ENCODE measurements at regions not wholly inside any gene's neighbourhood (a gene's known extent, or its start where the extent isn't known, plus 50 kb on each side); places are given as distances from the start of the nearest gene placed in this dataset.

- RAD21 ChIA-PET (ENCODE audit: unreplicated experiment), result no interaction called here
- TF ChIP-seq RCOR1 (conservative IDR thresholded peaks at IDR 0.05; ENCODE audit: low read depth, low read length) (no peak), HDAC6 (IDR thresholded peaks at IDR 0.05; ENCODE audit: unreplicated experiment) (no peak)
- TF ChIP-seq, protein P1, sequence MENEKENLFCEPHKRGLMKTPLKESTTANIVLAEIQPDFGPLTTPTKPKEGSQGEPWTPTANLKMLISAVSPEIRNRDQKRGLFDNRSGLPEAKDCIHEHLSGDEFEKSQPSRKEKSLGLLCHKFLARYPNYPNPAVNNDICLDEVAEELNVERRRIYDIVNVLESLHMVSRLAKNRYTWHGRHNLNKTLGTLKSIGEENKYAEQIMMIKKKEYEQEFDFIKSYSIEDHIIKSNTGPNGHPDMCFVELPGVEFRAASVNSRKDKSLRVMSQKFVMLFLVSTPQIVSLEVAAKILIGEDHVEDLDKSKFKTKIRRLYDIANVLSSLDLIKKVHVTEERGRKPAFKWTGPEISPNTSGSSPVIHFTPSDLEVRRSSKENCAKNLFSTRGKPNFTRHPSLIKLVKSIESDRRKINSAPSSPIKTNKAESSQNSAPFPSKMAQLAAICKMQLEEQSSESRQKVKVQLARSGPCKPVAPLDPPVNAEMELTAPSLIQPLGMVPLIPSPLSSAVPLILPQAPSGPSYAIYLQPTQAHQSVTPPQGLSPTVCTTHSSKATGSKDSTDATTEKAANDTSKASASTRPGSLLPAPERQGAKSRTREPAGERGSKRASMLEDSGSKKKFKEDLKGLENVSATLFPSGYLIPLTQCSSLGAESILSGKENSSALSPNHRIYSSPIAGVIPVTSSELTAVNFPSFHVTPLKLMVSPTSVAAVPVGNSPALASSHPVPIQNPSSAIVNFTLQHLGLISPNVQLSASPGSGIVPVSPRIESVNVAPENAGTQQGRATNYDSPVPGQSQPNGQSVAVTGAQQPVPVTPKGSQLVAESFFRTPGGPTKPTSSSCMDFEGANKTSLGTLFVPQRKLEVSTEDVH (IDR thresholded peaks at IDR 0.05; ENCODE audit: low read depth, partially characterized antibody), result no peak
- TF ChIP-seq, protein P2, sequence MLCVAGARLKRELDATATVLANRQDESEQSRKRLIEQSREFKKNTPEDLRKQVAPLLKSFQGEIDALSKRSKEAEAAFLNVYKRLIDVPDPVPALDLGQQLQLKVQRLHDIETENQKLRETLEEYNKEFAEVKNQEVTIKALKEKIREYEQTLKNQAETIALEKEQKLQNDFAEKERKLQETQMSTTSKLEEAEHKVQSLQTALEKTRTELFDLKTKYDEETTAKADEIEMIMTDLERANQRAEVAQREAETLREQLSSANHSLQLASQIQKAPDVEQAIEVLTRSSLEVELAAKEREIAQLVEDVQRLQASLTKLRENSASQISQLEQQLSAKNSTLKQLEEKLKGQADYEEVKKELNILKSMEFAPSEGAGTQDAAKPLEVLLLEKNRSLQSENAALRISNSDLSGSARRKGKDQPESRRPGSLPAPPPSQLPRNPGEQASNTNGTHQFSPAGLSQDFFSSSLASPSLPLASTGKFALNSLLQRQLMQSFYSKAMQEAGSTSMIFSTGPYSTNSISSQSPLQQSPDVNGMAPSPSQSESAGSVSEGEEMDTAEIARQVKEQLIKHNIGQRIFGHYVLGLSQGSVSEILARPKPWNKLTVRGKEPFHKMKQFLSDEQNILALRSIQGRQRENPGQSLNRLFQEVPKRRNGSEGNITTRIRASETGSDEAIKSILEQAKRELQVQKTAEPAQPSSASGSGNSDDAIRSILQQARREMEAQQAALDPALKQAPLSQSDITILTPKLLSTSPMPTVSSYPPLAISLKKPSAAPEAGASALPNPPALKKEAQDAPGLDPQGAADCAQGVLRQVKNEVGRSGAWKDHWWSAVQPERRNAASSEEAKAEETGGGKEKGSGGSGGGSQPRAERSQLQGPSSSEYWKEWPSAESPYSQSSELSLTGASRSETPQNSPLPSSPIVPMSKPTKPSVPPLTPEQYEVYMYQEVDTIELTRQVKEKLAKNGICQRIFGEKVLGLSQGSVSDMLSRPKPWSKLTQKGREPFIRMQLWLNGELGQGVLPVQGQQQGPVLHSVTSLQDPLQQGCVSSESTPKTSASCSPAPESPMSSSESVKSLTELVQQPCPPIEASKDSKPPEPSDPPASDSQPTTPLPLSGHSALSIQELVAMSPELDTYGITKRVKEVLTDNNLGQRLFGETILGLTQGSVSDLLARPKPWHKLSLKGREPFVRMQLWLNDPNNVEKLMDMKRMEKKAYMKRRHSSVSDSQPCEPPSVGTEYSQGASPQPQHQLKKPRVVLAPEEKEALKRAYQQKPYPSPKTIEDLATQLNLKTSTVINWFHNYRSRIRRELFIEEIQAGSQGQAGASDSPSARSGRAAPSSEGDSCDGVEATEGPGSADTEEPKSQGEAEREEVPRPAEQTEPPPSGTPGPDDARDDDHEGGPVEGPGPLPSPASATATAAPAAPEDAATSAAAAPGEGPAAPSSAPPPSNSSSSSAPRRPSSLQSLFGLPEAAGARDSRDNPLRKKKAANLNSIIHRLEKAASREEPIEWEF (IDR thresholded peaks at IDR 0.05; ENCODE audit: insufficient replicate concordance, low read depth, low read length), result no peak
These were observed 294.3 kb upstream of the IRX1 start for GRCh38 chr5:3301306-3301705.

More at GRCh38 chr5:3301306-3301705, 294.3 kb upstream of the IRX1 start:
- in situ Hi-C loops (cut with MboI) (no loop called here), intact Hi-C loops (cut with micrococcal nuclease; ENCODE audit: unreplicated experiment) (no loop called here)
- ATAC-seq (no peak), FAIRE-seq (no peak), DNase-seq (ENCODE audit: low read depth, low spot score) (no peak)
- Histone ChIP-seq H3K9me3 (replicated peaks; ENCODE audit: control insufficient read depth, insufficient read depth, low read length) (no peaks in the 10 kb centered on the region; the same call in 2 of the 3 replicates), H3K9ac (ENCODE audit: control insufficient read depth, insufficient read depth, low read length) (no peak overlapping the region), H3K4me2 (ENCODE audit: control insufficient read depth, insufficient read depth) (no peak overlapping the region), H3K4me3 (no peak overlapping the region), H3K79me2 (ENCODE audit: control insufficient read depth, insufficient read depth, low read length) (no peaks in the 10 kb centered on the region), H3K4me1 (ENCODE audit: control insufficient read depth, insufficient read depth, low read length) (no peaks in the 10 kb centered on the region), H3K27me3 (replicated peaks in 1 of 2; ENCODE audit: control insufficient read depth in 2 of 2, insufficient read depth in 2 of 2, low read length in 1 of 2) (no peaks in the 10 kb centered on the region), H3K36me3 (ENCODE audit: control insufficient read depth in 2 of 2, insufficient read depth in 2 of 2, low read length in 1 of 2) (no peaks in the 10 kb centered on the region), H2AFZ (ENCODE audit: control insufficient read depth, low read depth, low read length) (no peak overlapping the region), H3K27ac (ENCODE audit: control insufficient read depth, insufficient read depth) (no peak overlapping the region), H4K20me1 (ENCODE audit: control insufficient read depth, insufficient read depth) (no peaks in the 10 kb centered on the region)
- POLR2A ChIA-PET, result no interaction called here
- no TSS peak for BruUV-seq (replicated peaks)
- SMC1A ChIA-PET (ENCODE audit: uncharacterized antibody, unreplicated experiment), result no interaction called here
- 38% methylated on average over 10 of the region's 10 CpGs for WGBS (ENCODE audit: insufficient coverage, insufficient replicate concordance, low lambda C conversion rate, missing lambda C conversion rate)
- CTCF ChIA-PET, result no interaction called here
